ENCODE measurements at regions not wholly inside any gene's neighbourhood (a gene's known extent, or its start where the extent isn't known, plus 50 kb on each side); places are given as distances from the start of the nearest gene placed in this dataset.

- TF ChIP-seq, protein P1, sequence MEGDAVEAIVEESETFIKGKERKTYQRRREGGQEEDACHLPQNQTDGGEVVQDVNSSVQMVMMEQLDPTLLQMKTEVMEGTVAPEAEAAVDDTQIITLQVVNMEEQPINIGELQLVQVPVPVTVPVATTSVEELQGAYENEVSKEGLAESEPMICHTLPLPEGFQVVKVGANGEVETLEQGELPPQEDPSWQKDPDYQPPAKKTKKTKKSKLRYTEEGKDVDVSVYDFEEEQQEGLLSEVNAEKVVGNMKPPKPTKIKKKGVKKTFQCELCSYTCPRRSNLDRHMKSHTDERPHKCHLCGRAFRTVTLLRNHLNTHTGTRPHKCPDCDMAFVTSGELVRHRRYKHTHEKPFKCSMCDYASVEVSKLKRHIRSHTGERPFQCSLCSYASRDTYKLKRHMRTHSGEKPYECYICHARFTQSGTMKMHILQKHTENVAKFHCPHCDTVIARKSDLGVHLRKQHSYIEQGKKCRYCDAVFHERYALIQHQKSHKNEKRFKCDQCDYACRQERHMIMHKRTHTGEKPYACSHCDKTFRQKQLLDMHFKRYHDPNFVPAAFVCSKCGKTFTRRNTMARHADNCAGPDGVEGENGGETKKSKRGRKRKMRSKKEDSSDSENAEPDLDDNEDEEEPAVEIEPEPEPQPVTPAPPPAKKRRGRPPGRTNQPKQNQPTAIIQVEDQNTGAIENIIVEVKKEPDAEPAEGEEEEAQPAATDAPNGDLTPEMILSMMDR (IDR thresholded peaks at IDR 0.05) = no peak
- no peak for TF ChIP-seq POLR2A (IDR thresholded peaks at IDR 0.05)
- no peak for TF ChIP-seq EP300 (IDR thresholded peaks at IDR 0.05)
Measured at GRCh38 chr4:79514621-79515329, 106.7 kb upstream of the GK2 start.

Data from ovary (tissue), 3 donors.